Neural cell (in vitro differentiated cells): ENCODE measurements at regions not wholly inside any gene's neighbourhood (a gene's known extent, or its start where the extent isn't known, plus 50 kb on each side); places are given as distances from the start of the nearest gene placed in this dataset.

Source experiments
- CTCF ChIP-seq: fragments of 450-650 bp; IDR thresholded peaks from 2 replicates; pipeline ENCODE4 v1.5.1; 2014; ENCODE audit warnings: antibody characterized with exemption, mild to moderate bottlenecking, moderate library complexity; ENCODE audit not compliant: poor library complexity, severe bottlenecking
- EP300 ChIP-seq: fragments of 450-650 bp; conservative IDR thresholded peaks from 2 replicates; pipeline ENCODE4 v1.6.1; 2014; ENCODE audit warnings: antibody characterized with exemption, mild to moderate bottlenecking, moderate library complexity; ENCODE audit not compliant: poor library complexity, severe bottlenecking
- MXI1 ChIP-seq: fragments of 450-650 bp; conservative IDR thresholded peaks from 2 replicates; pipeline ENCODE4 v1.6.1; 2014; ENCODE audit warnings: antibody characterized with exemption, mild to moderate bottlenecking; ENCODE audit not compliant: poor library complexity, severe bottlenecking
- SMC3 ChIP-seq: fragments of 450-650 bp; conservative IDR thresholded peaks from 2 replicates; pipeline ENCODE4 v1.6.1; 2014; ENCODE audit warnings: antibody characterized with exemption, mild to moderate bottlenecking, moderate library complexity; ENCODE audit not compliant: poor library complexity
- TAF1 ChIP-seq: IDR thresholded peaks from 2 replicates; pipeline ENCODE4 v1.6.1; 2012; ENCODE audit warnings: low read depth

- TF ChIP-seq MXI1 (no peak), CTCF (no peak), EP300 (no peak), TAF1 (no peak), SMC3 (no peak)
These were observed 299.8 kb downstream of the LRATD1 start for GRCh38 chr2:14932285-14932684.
